CD14-positive monocyte (primary cell): ENCODE measurements at regions not wholly inside any gene's neighbourhood (a gene's known extent, or its start where the extent isn't known, plus 50 kb on each side); places are given as distances from the start of the nearest gene placed in this dataset.

Experiments used
- DNase-seq, 3 donors: peaks; one replicate each; pipeline ENCODE4 v3.0.0-alpha.2; 2011 to 2022
- H2AFZ ChIP-seq: 2 replicates; pipeline ENCODE4 v1.6.0; 2012; ENCODE audit warnings: mild to moderate bottlenecking, low read depth, low read length, inconsistent platforms; ENCODE audit not compliant: insufficient read depth, poor library complexity, severe bottlenecking
- H3K27ac ChIP-seq, 2 donors: 1 replicate in 1 of 2; 2 replicates in 1 of 2; pipeline ENCODE4 v1.5.1; 2012 to 2013; ENCODE audit warnings: low read length in 2 of 2, control low read depth in 1 of 2, inconsistent platforms in 1 of 2, low read depth in 1 of 2, mild to moderate bottlenecking in 1 of 2
- H3K27me3 ChIP-seq, 2 donors: one replicate each; pipeline versions ENCODE4 v1.6.0 to v1.6.1; 2011 to 2013; ENCODE audit warnings: low read length in 2 of 2; ENCODE audit not compliant: control insufficient read depth in 2 of 2, insufficient read depth in 2 of 2
- H3K36me3 ChIP-seq, 2 donors: replicated peaks in 1 of 2; 1 replicate in 1 of 2; 2 replicates in 1 of 2; pipeline versions ENCODE4 v1.5.1 to v1.6.1; 2012 to 2013; ENCODE audit warnings: low read length in 2 of 2, control low read depth in 1 of 2, inconsistent platforms in 1 of 2, mild to moderate bottlenecking in 1 of 2; ENCODE audit not compliant: insufficient read depth in 2 of 2, control insufficient read depth in 1 of 2
- H3K4me1 ChIP-seq, 2 donors: 1 replicate in 1 of 2; 2 replicates in 1 of 2; pipeline versions ENCODE4 v1.5.1 to v1.6.1; 2012 to 2013; ENCODE audit warnings: low read length in 2 of 2, control low read depth in 1 of 2, inconsistent platforms in 1 of 2, mild to moderate bottlenecking in 1 of 2, moderate library complexity in 1 of 2; ENCODE audit not compliant: insufficient read depth in 2 of 2, control insufficient read depth in 1 of 2
- H3K4me2 ChIP-seq: replicated peaks from 2 replicates; pipeline ENCODE3; 2012; ENCODE audit warnings: low read length, moderate library complexity, mild to moderate bottlenecking; ENCODE audit not compliant: poor library complexity, severe bottlenecking; ENCODE audit errors: extremely low read depth
- H3K4me3 ChIP-seq, 3 experiments: fragments of 200-600 bp in 1 of 3; sonication (generic) in 1 of 3; replicated peaks in 1 of 3; 1 replicate in 2 of 3; 2 replicates in 1 of 3; pipeline ENCODE4 v1.5.1; 2011 to 2013; ENCODE audit warnings: low read length in 3 of 3, mild to moderate bottlenecking in 3 of 3, control low read depth in 2 of 3, low read depth in 2 of 3, inconsistent platforms in 1 of 3, moderate library complexity in 1 of 3
- H3K79me2 ChIP-seq: 2 replicates; pipeline ENCODE4 v1.6.0; 2012; ENCODE audit warnings: mild to moderate bottlenecking, control low read depth, inconsistent platforms, low read length, moderate library complexity; ENCODE audit not compliant: insufficient read depth
- H3K9ac ChIP-seq: 2 replicates; pipeline ENCODE4 v1.6.0; 2017; ENCODE audit warnings: low read length, mild to moderate bottlenecking; ENCODE audit not compliant: insufficient read depth, poor library complexity, severe bottlenecking
- H3K9me3 ChIP-seq, 2 donors: replicated peaks in 1 of 2; 1 replicate in 1 of 2; 2 replicates in 1 of 2; pipeline versions ENCODE4 v1.5.1 to v1.6.1; 2012 to 2013; ENCODE audit warnings: low read length in 2 of 2, control low read depth in 1 of 2; ENCODE audit not compliant: control insufficient read depth in 1 of 2, insufficient read depth in 1 of 2
- H4K20me1 ChIP-seq: 2 replicates; pipeline ENCODE4 v1.6.0; 2012; ENCODE audit warnings: mild to moderate bottlenecking, low read length, control low read depth, moderate library complexity; ENCODE audit not compliant: insufficient read depth
- H3K27ac Mint-ChIP-seq, 7 donors: one replicate each; pipeline ENCODE4 v1.8.0; 2020; ENCODE audit warnings: mild to moderate bottlenecking in 7 of 7, mixed read lengths in 7 of 7, moderate library complexity in 6 of 7, inconsistent platforms in 2 of 7
- H3K27me3 Mint-ChIP-seq, 3 donors: one replicate each; pipeline ENCODE4 v1.8.0; 2021 to 2022; ENCODE audit warnings: low read depth in 3 of 3, mild to moderate bottlenecking in 3 of 3, mixed read lengths in 3 of 3, moderate library complexity in 3 of 3, inconsistent platforms in 1 of 3
- H3K36me3 Mint-ChIP-seq, 2 donors: one replicate each; pipeline ENCODE4 v1.8.0; 2020; ENCODE audit warnings: mixed read lengths in 2 of 2, inconsistent platforms in 1 of 2, mild to moderate bottlenecking in 1 of 2
- H3K4me1 Mint-ChIP-seq: one replicate; pipeline ENCODE4 v1.8.0; 2020; ENCODE audit warnings: mild to moderate bottlenecking, mixed read lengths
- H3K4me3 Mint-ChIP-seq, 2 donors: one replicate each; pipeline ENCODE4 v1.8.0; 2020; ENCODE audit warnings: mild to moderate bottlenecking in 2 of 2, mixed read lengths in 2 of 2, moderate library complexity in 1 of 2
- H3K9me3 Mint-ChIP-seq, 7 donors: one replicate each; pipeline ENCODE4 v1.8.0; 2020 to 2022; ENCODE audit warnings: mixed read lengths in 7 of 7, mild to moderate bottlenecking in 6 of 7, moderate library complexity in 6 of 7, inconsistent platforms in 2 of 7
- CTCF ChIP-seq: fragments of 200-600 bp; IDR thresholded peaks from one replicate; pipeline ENCODE4 v1.8.0; 2022; ENCODE audit warnings: antibody characterized with exemption, mild to moderate bottlenecking
- WGBS: methylation state at CpG from one replicate; pipeline ENCODE4 v1.1.5; 2013; ENCODE audit warnings: missing lambda C conversion rate; ENCODE audit not compliant: insufficient coverage; 5-methylcytosine and 5-hydroxymethylcytosine counted together
- intact Hi-C, 2 donors: fragments of 100-400 bp; cut with micrococcal nuclease; formaldehyde crosslinking; loops; one replicate each; pipeline versions ENCODE4 v1.15.0 to v1.15.1; 2023

GRCh38 chr2:154934213-154934612, 235.7 kb downstream of the KCNJ3 start:
- Mint-ChIP-seq H3K27me3 (no peaks in the 10 kb centered on the region), H3K4me3 (no peak overlapping the region), H3K27ac (no peak overlapping the region), H3K36me3 (no peaks in the 10 kb centered on the region), H3K4me1 (no peaks in the 10 kb centered on the region), H3K9me3 (peaks cover 4 to 17% (median 9%) of the 10 kb centered on the region in 7 donors)
- H3K36me3 ChIP-seq, result no peaks in the 10 kb centered on the region
- no peaks in the 10 kb centered on the region for H4K20me1 ChIP-seq
- no peak overlapping the region for H3K27ac ChIP-seq
- no peaks in the 10 kb centered on the region for H3K4me1 ChIP-seq
- H3K27me3 ChIP-seq, result no peaks in the 10 kb centered on the region
- TF ChIP-seq CTCF, result no peak
- no peak overlapping the region for H2AFZ ChIP-seq
- no peak overlapping the region for H3K4me2 ChIP-seq
- peaks cover 5 to 9% of the 10 kb centered on the region in 2 donors for H3K9me3 ChIP-seq
- no peak for DNase-seq
- intact Hi-C loops, result no loop called here
- H3K9ac ChIP-seq, result no peak overlapping the region
- no peak overlapping the region for H3K4me3 ChIP-seq
- no CpG with 5 or more reads among the region's 1 CpG for WGBS
- no peaks in the 10 kb centered on the region for H3K79me2 ChIP-seq

- no peaks in the 10 kb centered on the region for H3K36me3 Mint-ChIP-seq
- no peak overlapping the region for H3K4me2 ChIP-seq
- no peak overlapping the region for H3K27ac Mint-ChIP-seq
- no peaks in the 10 kb centered on the region for H3K4me1 Mint-ChIP-seq
- no peak overlapping the region for H3K9ac ChIP-seq
- intact Hi-C loops, result no loop called here
- DNase-seq, result no peak
- no peak overlapping the region for H3K4me3 ChIP-seq
- no peaks in the 10 kb centered on the region for H3K9me3 Mint-ChIP-seq
- no peaks in the 10 kb centered on the region for H3K4me1 ChIP-seq
- 93% methylated on average over 3 of the region's 3 CpGs for WGBS
- H4K20me1 ChIP-seq, result no peaks in the 10 kb centered on the region
- H3K9me3 ChIP-seq, result no peaks in the 10 kb centered on the region
- H2AFZ ChIP-seq, result no peak overlapping the region
- peaks cover 0 to 3% (median 0%) of the 10 kb centered on the region in 3 donors for H3K27me3 Mint-ChIP-seq
- no peaks in the 10 kb centered on the region for H3K79me2 ChIP-seq
- TF ChIP-seq CTCF, result no peak
- no peaks in the 10 kb centered on the region for H3K36me3 ChIP-seq
- H3K27ac ChIP-seq, result no peak overlapping the region
- H3K27me3 ChIP-seq, result no peaks in the 10 kb centered on the region
- H3K4me3 Mint-ChIP-seq, result no peak overlapping the region
These were observed 226.0 kb downstream of the KCNJ3 start for GRCh38 chr2:154924531-154924930.
